Stomach (tissue), 4 donors: ENCODE measurements at regions not wholly inside any gene's neighbourhood (a gene's known extent, or its start where the extent isn't known, plus 50 kb on each side); places are given as distances from the start of the nearest gene placed in this dataset.

Experiments
- EP300 ChIP-seq: sonication (generic); formaldehyde crosslinking; IDR thresholded peaks from one replicate; pipeline ENCODE4 v1.6.1; 2017; ENCODE audit warnings: antibody characterized with exemption
- POLR2A ChIP-seq, 4 donors: fragments of 450-650 bp; IDR thresholded peaks; one replicate each; pipeline ENCODE4 v1.6.1; 2016; ENCODE audit warnings: antibody characterized with exemption in 4 of 4, control low read depth in 2 of 4, mild to moderate bottlenecking in 1 of 4, moderate library complexity in 1 of 4
- POLR2AphosphoS5 ChIP-seq, 3 donors: sonication (generic); formaldehyde crosslinking; IDR thresholded peaks; one replicate each; pipeline ENCODE4 v1.6.1; 2016; ENCODE audit warnings: antibody characterized with exemption in 3 of 3
- TF ChIP-seq, protein P1 (sequence below), 7 experiments: fragments of 450-650 bp in 4 of 7; fragments of 200-600 bp in 3 of 7; sonication (generic) in 3 of 7; IDR thresholded peaks; one replicate each; pipeline ENCODE4 v1.5.1; 2016 to 2019; ENCODE audit warnings: antibody characterized with exemption in 7 of 7, control low read depth in 2 of 7, mild to moderate bottlenecking in 1 of 7

DNA sequence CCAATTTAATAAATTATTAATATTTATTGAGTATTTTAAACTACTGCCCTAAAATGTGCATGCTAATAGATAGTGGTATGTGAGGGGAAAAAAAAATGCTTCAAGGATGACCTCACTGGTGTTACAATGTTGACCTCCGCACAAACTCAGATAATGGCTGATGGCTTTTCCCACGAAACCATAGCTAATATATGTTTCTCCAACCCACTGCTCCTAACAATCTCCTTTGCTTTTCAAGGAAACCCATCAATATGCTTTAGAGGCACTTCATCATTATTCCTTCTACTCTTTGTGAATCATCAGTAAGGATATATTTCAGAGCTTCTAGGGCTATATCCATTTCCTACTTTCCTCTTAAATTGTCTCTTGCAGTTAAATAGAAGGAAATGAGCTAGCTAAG is 1752.0 kb upstream of the TENM3 start:
- no peak for TF ChIP-seq POLR2A (IDR thresholded peaks at IDR 0.05)
- TF ChIP-seq, protein P1, sequence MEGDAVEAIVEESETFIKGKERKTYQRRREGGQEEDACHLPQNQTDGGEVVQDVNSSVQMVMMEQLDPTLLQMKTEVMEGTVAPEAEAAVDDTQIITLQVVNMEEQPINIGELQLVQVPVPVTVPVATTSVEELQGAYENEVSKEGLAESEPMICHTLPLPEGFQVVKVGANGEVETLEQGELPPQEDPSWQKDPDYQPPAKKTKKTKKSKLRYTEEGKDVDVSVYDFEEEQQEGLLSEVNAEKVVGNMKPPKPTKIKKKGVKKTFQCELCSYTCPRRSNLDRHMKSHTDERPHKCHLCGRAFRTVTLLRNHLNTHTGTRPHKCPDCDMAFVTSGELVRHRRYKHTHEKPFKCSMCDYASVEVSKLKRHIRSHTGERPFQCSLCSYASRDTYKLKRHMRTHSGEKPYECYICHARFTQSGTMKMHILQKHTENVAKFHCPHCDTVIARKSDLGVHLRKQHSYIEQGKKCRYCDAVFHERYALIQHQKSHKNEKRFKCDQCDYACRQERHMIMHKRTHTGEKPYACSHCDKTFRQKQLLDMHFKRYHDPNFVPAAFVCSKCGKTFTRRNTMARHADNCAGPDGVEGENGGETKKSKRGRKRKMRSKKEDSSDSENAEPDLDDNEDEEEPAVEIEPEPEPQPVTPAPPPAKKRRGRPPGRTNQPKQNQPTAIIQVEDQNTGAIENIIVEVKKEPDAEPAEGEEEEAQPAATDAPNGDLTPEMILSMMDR (IDR thresholded peaks at IDR 0.05): no peak
- TF ChIP-seq POLR2AphosphoS5 (IDR thresholded peaks at IDR 0.05): no peak
- no peak for TF ChIP-seq EP300
